ENCODE measurements at regions not wholly inside any gene's neighbourhood (a gene's known extent, or its start where the extent isn't known, plus 50 kb on each side); places are given as distances from the start of the nearest gene placed in this dataset.

GRCh38 chr2:195319112-195319460 is 337.9 kb upstream of the SLC39A10 start:
- TF ChIP-seq CTCF (IDR thresholded peaks at IDR 0.05), result no peak
- H3K27ac ChIP-seq, result no peak overlapping the region
- H3K36me3 ChIP-seq, result no peaks in the 10 kb centered on the region
- H3K4me1 ChIP-seq (ENCODE audit: control insufficient read depth in 1 of 2, insufficient read depth in 1 of 2, low read depth in 1 of 2, low read length in 1 of 2), result no peaks in the 10 kb centered on the region
- H3K4me3 ChIP-seq (ENCODE audit: low read depth in 1 of 2, low read length in 1 of 2), result no peak overlapping the region
- no peaks in the 10 kb centered on the region for H3K27me3 ChIP-seq
- H3K9me3 ChIP-seq, result no peaks in the 10 kb centered on the region

GRCh38 chr2:195318440-195319111 is 338.4 kb upstream of the SLC39A10 start:
- H3K27ac ChIP-seq, result no peak overlapping the region
- no peaks in the 10 kb centered on the region for H3K36me3 ChIP-seq
- TF ChIP-seq CTCF (IDR thresholded peaks at IDR 0.05), result no peak
- H3K4me3 ChIP-seq (ENCODE audit: low read depth in 1 of 2, low read length in 1 of 2), result no peak overlapping the region
- no peaks in the 10 kb centered on the region for H3K9me3 ChIP-seq
- H3K27me3 ChIP-seq, result no peaks in the 10 kb centered on the region
- H3K4me1 ChIP-seq (ENCODE audit: control insufficient read depth in 1 of 2, insufficient read depth in 1 of 2, low read depth in 1 of 2, low read length in 1 of 2), result no peaks in the 10 kb centered on the region

- H3K9me3 ChIP-seq, result no peaks in the 10 kb centered on the region
- no peak for TF ChIP-seq CTCF (IDR thresholded peaks at IDR 0.05)
- no peak overlapping the region for H3K4me3 ChIP-seq (ENCODE audit: low read depth in 1 of 2, low read length in 1 of 2)
- no peak overlapping the region for H3K27ac ChIP-seq
- H3K36me3 ChIP-seq, result no peaks in the 10 kb centered on the region
- H3K4me1 ChIP-seq (ENCODE audit: control insufficient read depth in 1 of 2, insufficient read depth in 1 of 2, low read depth in 1 of 2, low read length in 1 of 2), result no peaks in the 10 kb centered on the region
- no peaks in the 10 kb centered on the region for H3K27me3 ChIP-seq
These were observed 339.5 kb upstream of the SLC39A10 start for GRCh38 chr2:195317550-195317949.

GRCh38 chr2:195316486-195316885 is 340.5 kb upstream of the SLC39A10 start:
- no peaks in the 10 kb centered on the region for H3K9me3 ChIP-seq
- no peaks in the 10 kb centered on the region for H3K4me1 ChIP-seq (ENCODE audit: control insufficient read depth in 1 of 2, insufficient read depth in 1 of 2, low read depth in 1 of 2, low read length in 1 of 2)
- H3K27me3 ChIP-seq, result no peaks in the 10 kb centered on the region
- H3K4me3 ChIP-seq (ENCODE audit: low read depth in 1 of 2, low read length in 1 of 2), result no peak overlapping the region
- no peak for TF ChIP-seq CTCF (IDR thresholded peaks at IDR 0.05)
- no peak overlapping the region for H3K27ac ChIP-seq
- no peaks in the 10 kb centered on the region for H3K36me3 ChIP-seq

GRCh38 chr2:195313962-195314361 is 343.1 kb upstream of the SLC39A10 start:
- H3K4me3 ChIP-seq (ENCODE audit: low read depth in 1 of 2, low read length in 1 of 2), result no peak overlapping the region
- no peak overlapping the region for H3K27ac ChIP-seq
- H3K36me3 ChIP-seq, result no peaks in the 10 kb centered on the region
- no peak for TF ChIP-seq CTCF (IDR thresholded peaks at IDR 0.05)
- H3K27me3 ChIP-seq, result no peaks in the 10 kb centered on the region
- H3K9me3 ChIP-seq, result no peaks in the 10 kb centered on the region
- no peaks in the 10 kb centered on the region for H3K4me1 ChIP-seq (ENCODE audit: control insufficient read depth in 1 of 2, insufficient read depth in 1 of 2, low read depth in 1 of 2, low read length in 1 of 2)

- no peak overlapping the region for H3K27ac ChIP-seq
- TF ChIP-seq CTCF (IDR thresholded peaks at IDR 0.05), result no peak
- H3K4me1 ChIP-seq (ENCODE audit: control insufficient read depth in 1 of 2, insufficient read depth in 1 of 2, low read depth in 1 of 2, low read length in 1 of 2), result no peaks in the 10 kb centered on the region
- no peaks in the 10 kb centered on the region for H3K9me3 ChIP-seq
- no peaks in the 10 kb centered on the region for H3K27me3 ChIP-seq
- no peaks in the 10 kb centered on the region for H3K36me3 ChIP-seq
- H3K4me3 ChIP-seq (ENCODE audit: low read depth in 1 of 2, low read length in 1 of 2), result no peak overlapping the region
These were observed 344.4 kb upstream of the SLC39A10 start for GRCh38 chr2:195312662-195313061.
